Activated CD8-positive, alpha-beta T cell treated with anti-CD3 and anti-CD28 coated beads for 36 hours (primary cell): ENCODE measurements at regions not wholly inside any gene's neighbourhood (a gene's known extent, or its start where the extent isn't known, plus 50 kb on each side); places are given as distances from the start of the nearest gene placed in this dataset.

Experiments used
- ATAC-seq: fragments of 200-7000 bp; cut with Tn5 transposase; one replicate; pipeline ENCODE4 v1.10.0; 2021; ENCODE audit warnings: mild to moderate bottlenecking, moderate library complexity
- CTCF ChIA-PET: fragments of 350-600 bp; sonication (Branson Sonifier 250); formaldehyde crosslinking; loops from one replicate; lab custom pipeline; 2021; ENCODE audit warnings: antibody characterized with exemption; lab: Charles Lee
- POLR2A ChIA-PET: fragments of 350-600 bp; sonication (Branson Sonifier 250); formaldehyde crosslinking; loops from one replicate; lab custom pipeline; 2021; ENCODE audit warnings: antibody characterized with exemption; lab: Charles Lee
- DNase-seq: peaks from one replicate; pipeline ENCODE4 v3.0.0-alpha.2; 2020
- H3K27ac Mint-ChIP-seq: one replicate; pipeline ENCODE4 v1.8.0; 2021; ENCODE audit warnings: mild to moderate bottlenecking, mixed read lengths
- H3K27me3 Mint-ChIP-seq: one replicate; pipeline ENCODE4 v1.8.0; 2021; ENCODE audit warnings: mixed read lengths
- H3K36me3 Mint-ChIP-seq: one replicate; pipeline ENCODE4 v1.8.0; 2021; ENCODE audit warnings: low read depth, mixed read lengths
- H3K4me1 Mint-ChIP-seq: one replicate; pipeline ENCODE4 v1.8.0; 2021; ENCODE audit warnings: low read depth, mixed read lengths
- H3K4me3 Mint-ChIP-seq: one replicate; pipeline ENCODE4 v1.8.0; 2021; ENCODE audit warnings: mild to moderate bottlenecking, moderate library complexity, mixed read lengths
- H3K9me3 Mint-ChIP-seq: one replicate; pipeline ENCODE4 v1.8.0; 2021; ENCODE audit warnings: mixed read lengths
- CTCF ChIP-seq: fragments of 200-600 bp; IDR thresholded peaks from one replicate; pipeline ENCODE4 v1.8.0; 2022; ENCODE audit warnings: antibody characterized with exemption, mild to moderate bottlenecking
- intact Hi-C: fragments of 100-400 bp; cut with micrococcal nuclease; formaldehyde crosslinking; loops from one replicate; pipeline ENCODE4 v1.10.0; 2022

- Mint-ChIP-seq H3K27ac (no peak overlapping the region), H3K36me3 (no peaks in the 10 kb centered on the region), H3K9me3 (no peaks in the 10 kb centered on the region), H3K27me3 (no peaks in the 10 kb centered on the region), H3K4me3 (no peak overlapping the region), H3K4me1 (no peaks in the 10 kb centered on the region)
- ATAC-seq: no peak
- TF ChIP-seq CTCF: no peak
- ChIA-PET POLR2A (no interaction called here), CTCF (no interaction called here)
- intact Hi-C loops: no loop called here
- DNase-seq: no peak
These were observed 613.2 kb upstream of the SEL1L start for GRCh38 chr14:82146846-82147245.

DNA sequence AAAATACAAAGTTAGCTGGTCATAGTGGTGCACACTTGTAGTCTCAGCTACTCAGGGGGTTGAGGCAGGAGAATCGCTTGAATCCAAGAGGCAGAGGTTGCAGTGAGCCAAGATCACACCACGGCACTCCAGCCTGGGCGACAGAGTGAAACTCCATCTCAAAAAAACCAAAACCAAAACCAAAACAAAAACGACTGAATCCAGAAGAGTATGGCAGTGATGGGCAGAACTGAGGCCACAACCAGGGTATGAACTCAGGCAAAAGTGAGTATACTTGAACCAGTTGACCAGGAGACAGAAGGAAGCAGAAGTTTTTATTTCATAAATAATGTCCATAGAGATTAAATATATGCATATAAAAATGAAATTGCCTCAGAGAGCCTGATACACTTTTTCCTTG lies 620.0 kb upstream of the SEL1L start:
- intact Hi-C loops: no loop called here
- ChIA-PET POLR2A (no interaction called here), CTCF (no interaction called here)
- peaks cover 4% of the 10 kb centered on the region for H3K9me3 Mint-ChIP-seq
- H3K36me3 Mint-ChIP-seq: no peaks in the 10 kb centered on the region
- DNase-seq (no peak), ATAC-seq (no peak)
- no peak for TF ChIP-seq CTCF
- H3K27me3 Mint-ChIP-seq: no peaks in the 10 kb centered on the region
- H3K4me3 Mint-ChIP-seq: no peak overlapping the region
- H3K4me1 Mint-ChIP-seq: no peaks in the 10 kb centered on the region
- no peak overlapping the region for H3K27ac Mint-ChIP-seq

DNA sequence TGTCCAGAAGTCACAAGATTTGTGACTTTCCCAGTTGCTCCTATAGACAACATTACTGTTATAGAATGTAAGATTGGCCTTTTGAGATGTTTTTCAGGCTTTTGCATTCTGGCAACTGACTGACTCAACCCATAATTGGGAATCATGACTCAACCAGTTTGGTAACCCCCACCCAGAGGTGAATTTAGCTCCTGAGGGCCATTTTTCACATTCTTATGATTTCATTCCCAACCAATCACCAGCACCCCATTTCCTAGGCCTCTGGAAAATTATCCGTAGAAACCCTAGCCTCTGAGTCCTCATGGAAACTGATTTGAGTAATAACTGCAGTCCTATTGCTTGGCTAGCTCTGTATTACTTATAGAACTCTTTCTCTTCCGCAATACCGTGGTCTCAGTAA lies 626.0 kb upstream of the SEL1L start:
- Mint-ChIP-seq H3K36me3 (no peaks in the 10 kb centered on the region), H3K9me3 (peaks cover 7% of the 10 kb centered on the region)
- CTCF ChIA-PET: no interaction called here

DNA sequence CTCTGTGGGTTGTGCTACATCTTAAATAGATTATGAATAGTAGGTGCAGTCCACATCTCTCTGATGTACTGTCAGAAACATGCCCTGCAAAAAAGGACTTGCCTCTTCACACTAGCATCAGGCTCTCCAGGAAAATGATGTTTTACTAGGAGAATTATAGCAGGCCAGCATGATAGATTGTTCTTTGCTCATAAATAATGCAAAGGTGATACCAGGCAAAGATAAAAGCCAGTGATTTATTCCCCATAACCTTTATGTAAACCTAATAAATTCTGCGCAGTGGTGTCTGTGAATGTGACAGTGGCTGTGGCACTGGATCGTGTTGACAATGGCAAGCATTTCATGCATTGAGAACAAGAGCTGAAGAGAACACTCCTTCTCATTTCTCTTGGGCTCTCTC lies 646.5 kb upstream of the SEL1L start:
- intact Hi-C loops: no loop called here
- Mint-ChIP-seq H3K9me3 (peaks cover 10% of the 10 kb centered on the region), H3K4me3 (no peak overlapping the region), H3K27ac (no peak overlapping the region), H3K4me1 (no peaks in the 10 kb centered on the region), H3K36me3 (no peaks in the 10 kb centered on the region), H3K27me3 (no peaks in the 10 kb centered on the region)
- DNase-seq (no peak), ATAC-seq (no peak)
- TF ChIP-seq CTCF: no peak
- POLR2A ChIA-PET: no interaction called here
- CTCF ChIA-PET: no interaction called here

More for the DNA sequence above, 626.0 kb upstream of the SEL1L start:
- ATAC-seq: no peak
- no peak for TF ChIP-seq CTCF
- POLR2A ChIA-PET: no interaction called here
- no peak for DNase-seq
- no peaks in the 10 kb centered on the region for H3K27me3 Mint-ChIP-seq
- no peak overlapping the region for H3K27ac Mint-ChIP-seq
- no peak overlapping the region for H3K4me3 Mint-ChIP-seq
- H3K4me1 Mint-ChIP-seq: no peaks in the 10 kb centered on the region
- intact Hi-C loops: no loop called here

- H3K27me3 Mint-ChIP-seq: no peaks in the 10 kb centered on the region
- H3K27ac Mint-ChIP-seq: no peak overlapping the region
- no peak overlapping the region for H3K4me3 Mint-ChIP-seq
- no peaks in the 10 kb centered on the region for H3K4me1 Mint-ChIP-seq
- ChIA-PET POLR2A (no interaction called here), CTCF (no interaction called here)
- H3K9me3 Mint-ChIP-seq: peaks cover 11% of the 10 kb centered on the region
- DNase-seq: no peak
- no peak for ATAC-seq
- intact Hi-C loops: no loop called here
- no peak for TF ChIP-seq CTCF
- no peaks in the 10 kb centered on the region for H3K36me3 Mint-ChIP-seq
These were observed 649.0 kb upstream of the SEL1L start for GRCh38 chr14:82182646-82183045.
